IMR-90 (cell line): ENCODE measurements at regions not wholly inside any gene's neighbourhood (a gene's known extent, or its start where the extent isn't known, plus 50 kb on each side); places are given as distances from the start of the nearest gene placed in this dataset.

Source experiments
- ATAC-seq: fragments of 200-7000 bp; cut with Tn5 transposase; 2 replicates; pipeline ENCODE4 v1.9.1; 2020; ENCODE audit warnings: low read depth, mild to moderate bottlenecking, moderate library complexity
- BruUV-seq: library from RNA; stranded (reverse); fragments of 400-500 nt; replicated peaks from 2 replicates; lab custom pipeline; 2021; lab: Mats Ljungman, UMichigan
- CTCF ChIA-PET: fragments of 300-600 bp; formaldehyde crosslinking; extraction: SDS; loops from one replicate; lab custom pipeline; 2021; ENCODE audit warnings: antibody characterized with exemption; lab: Yijun Ruan, JAX
- POLR2A ChIA-PET: fragments of 300-600 bp; sonication (Branson Sonifier 250); formaldehyde crosslinking; loops from one replicate; lab custom pipeline; 2022; ENCODE audit warnings: antibody characterized with exemption; ENCODE audit not compliant: unreplicated experiment; lab: Charles Lee
- DNase-seq: peaks from one replicate; pipeline ENCODE4 v3.0.0; 2013
- H2AFZ ChIP-seq: replicated peaks from 2 replicates; pipeline ENCODE3; 2013; ENCODE audit warnings: low read length, mild to moderate bottlenecking; ENCODE audit not compliant: poor library complexity
- H2AK5ac ChIP-seq: 2 replicates; pipeline ENCODE4 v1.6.1; 2013; ENCODE audit warnings: low read depth, low read length, inconsistent platforms
- H2AK9ac ChIP-seq: replicated peaks from 2 replicates; pipeline ENCODE3; 2013; ENCODE audit warnings: mild to moderate bottlenecking, low read depth, low read length, moderate library complexity; ENCODE audit not compliant: poor library complexity
- H2BK120ac ChIP-seq: 2 replicates; pipeline ENCODE4 v1.6.1; 2013; ENCODE audit warnings: low read depth, low read length, inconsistent platforms
- H2BK15ac ChIP-seq: 3 replicates; pipeline ENCODE4 v1.6.1; 2013; ENCODE audit warnings: low read depth, low read length, inconsistent platforms
- H2BK20ac ChIP-seq: 2 replicates; pipeline ENCODE4 v1.6.1; 2013; ENCODE audit warnings: low read depth, mild to moderate bottlenecking, inconsistent platforms, low read length, moderate library complexity
- H2BK5ac ChIP-seq: 2 replicates; pipeline ENCODE4 v1.6.1; 2013; ENCODE audit warnings: mild to moderate bottlenecking, low read depth, low read length, inconsistent platforms; ENCODE audit not compliant: poor library complexity, severe bottlenecking
- H3K14ac ChIP-seq: replicated peaks from 2 replicates; pipeline ENCODE4 v1.6.1; 2013; ENCODE audit warnings: low read depth, low read length, inconsistent platforms
- H3K18ac ChIP-seq: 2 replicates; pipeline ENCODE4 v1.6.1; 2013; ENCODE audit warnings: low read depth, low read length, control low read depth
- H3K23ac ChIP-seq: 2 replicates; pipeline ENCODE4 v1.6.1; 2013; ENCODE audit warnings: low read depth, low read length, inconsistent platforms
- H3K27ac ChIP-seq: 2 replicates; pipeline ENCODE4 v1.5.1; 2013; ENCODE audit warnings: mild to moderate bottlenecking, control low read depth, low read length; ENCODE audit not compliant: insufficient read depth
- H3K27me3 ChIP-seq: 2 replicates; pipeline ENCODE4 v1.6.1; 2013; ENCODE audit warnings: low read length; ENCODE audit not compliant: control insufficient read depth, insufficient read depth
- H3K36me3 ChIP-seq: 2 replicates; pipeline ENCODE4 v1.6.1; 2013; ENCODE audit warnings: low read length, mixed read lengths; ENCODE audit not compliant: control insufficient read depth, insufficient read depth
- H3K4ac ChIP-seq: 2 replicates; pipeline ENCODE4 v1.6.1; 2013; ENCODE audit warnings: low read depth, low read length, inconsistent platforms
- H3K4me1 ChIP-seq: 2 replicates; pipeline ENCODE4 v1.6.1; 2013; ENCODE audit warnings: low read length, mixed read lengths; ENCODE audit not compliant: control insufficient read depth, insufficient read depth
- H3K4me2 ChIP-seq: 2 replicates; pipeline ENCODE4 v1.6.1; 2013; ENCODE audit warnings: low read depth, mild to moderate bottlenecking, control low read depth, low read length, moderate library complexity
- H3K4me3 ChIP-seq: 2 replicates; pipeline ENCODE4 v1.5.1; 2013; ENCODE audit warnings: low read depth, mild to moderate bottlenecking, control low read depth, low read length, moderate library complexity; ENCODE audit not compliant: insufficient read depth
- H3K56ac ChIP-seq: 2 replicates; pipeline ENCODE4 v1.6.1; 2013; ENCODE audit warnings: low read length, inconsistent platforms; ENCODE audit not compliant: insufficient read depth; ENCODE audit errors: extremely low read depth
- H3K79me1 ChIP-seq, 2 experiments: 2 replicates each; pipeline ENCODE4 v1.6.1; 2013; ENCODE audit warnings: low read length in 2 of 2, inconsistent platforms in 1 of 2, low read depth in 1 of 2
- H3K9ac ChIP-seq: 2 replicates; pipeline ENCODE4 v1.6.1; 2013; ENCODE audit warnings: low read depth, low read length, control low read depth
- H3K9me1 ChIP-seq: 2 replicates; pipeline ENCODE4 v1.6.1; 2013; ENCODE audit warnings: low read length, inconsistent platforms; ENCODE audit not compliant: insufficient read depth
- H3K9me3 ChIP-seq: 2 replicates; pipeline ENCODE4 v1.6.1; 2013; ENCODE audit warnings: low read length; ENCODE audit not compliant: control insufficient read depth, insufficient read depth
- H4K20me1 ChIP-seq: 2 replicates; pipeline ENCODE4 v1.6.1; 2013; ENCODE audit warnings: low read length, inconsistent platforms; ENCODE audit not compliant: insufficient read depth
- H4K5ac ChIP-seq: 2 replicates; pipeline ENCODE4 v1.6.1; 2013; ENCODE audit warnings: mild to moderate bottlenecking, low read depth, low read length, control low read depth
- H4K8ac ChIP-seq, 2 experiments: 2 replicates each; pipeline ENCODE4 v1.6.1; 2013; ENCODE audit warnings: low read depth in 2 of 2, low read length in 2 of 2, control low read depth in 1 of 2, inconsistent platforms in 1 of 2
- H4K91ac ChIP-seq: 2 replicates; pipeline ENCODE4 v1.6.1; 2013; ENCODE audit warnings: low read depth, low read length, inconsistent platforms; ENCODE audit not compliant: insufficient read depth
- CEBPB ChIP-seq: IDR thresholded peaks from 2 replicates; pipeline ENCODE4 v1.6.1; 2012; ENCODE audit warnings: low read depth, low read length, improper control_type of control experiment
- CHD1 ChIP-seq: IDR thresholded peaks from 2 replicates; pipeline ENCODE4 v1.6.1; 2012; ENCODE audit warnings: low read depth, low read length, improper control_type of control experiment
- MAFK ChIP-seq: IDR thresholded peaks from 2 replicates; pipeline ENCODE4 v1.6.1; 2012; ENCODE audit warnings: low read depth, low read length, improper control_type of control experiment
- MAZ ChIP-seq: IDR thresholded peaks from 2 replicates; pipeline ENCODE4 v1.6.1; 2012; ENCODE audit warnings: low read depth, mild to moderate bottlenecking, low read length, improper control_type of control experiment, moderate library complexity, borderline replicate concordance
- MXI1 ChIP-seq: IDR thresholded peaks from 2 replicates; pipeline ENCODE4 v1.6.1; 2012; ENCODE audit warnings: low read depth, mild to moderate bottlenecking, low read length, moderate library complexity, borderline replicate concordance
- NFE2L2 ChIP-seq: fragments of 150-350 bp; IDR thresholded peaks from 2 replicates; pipeline ENCODE4 v1.6.1; 2016; ENCODE audit warnings: low read depth, mild to moderate bottlenecking, low read length
- POLR2A ChIP-seq: IDR thresholded peaks from 2 replicates; pipeline ENCODE4 v1.6.1; 2012; ENCODE audit warnings: mild to moderate bottlenecking, low read depth, low read length
- RAD21 ChIP-seq: IDR thresholded peaks from 2 replicates; pipeline ENCODE4 v1.6.1; 2012; ENCODE audit warnings: low read length, improper control_type of control experiment
- RCOR1 ChIP-seq: IDR thresholded peaks from 2 replicates; pipeline ENCODE4 v1.6.1; 2012; ENCODE audit warnings: mild to moderate bottlenecking, low read length, improper control_type of control experiment; ENCODE audit not compliant: insufficient replicate concordance
- RFX5 ChIP-seq: IDR thresholded peaks from 2 replicates; pipeline ENCODE4 v1.8.0; 2012; ENCODE audit warnings: low read depth, mild to moderate bottlenecking, low read length, moderate library complexity
- WGBS, 2 experiments: methylation state at CpG; one replicate each; pipeline versions ENCODE4 v1.1.5 to v1.1.7; 2013; ENCODE audit warnings: missing lambda C conversion rate in 2 of 2; ENCODE audit not compliant: insufficient read length in 1 of 2; ENCODE audit errors: extremely low coverage in 2 of 2; 5-methylcytosine and 5-hydroxymethylcytosine counted together
- dilution Hi-C: fragments of 300-500 bp; cut with HindIII; formaldehyde crosslinking; loops from one replicate; pipeline ENCODE4 v1.14.3; 2018; ENCODE audit warnings: low sequenced_read_pairs; ENCODE audit not compliant: unreplicated experiment
- in situ Hi-C: fragments of 300-500 bp; cut with MboI; formaldehyde crosslinking; loops from 3 replicates; pipeline ENCODE4 v1.14.3; 2019; ENCODE audit warnings: low sequenced_read_pairs, inconsistent platforms, mixed read lengths
- intact Hi-C: fragments of 100-400 bp; cut with micrococcal nuclease; formaldehyde crosslinking; loops from 2 replicates; pipeline ENCODE4 v1.10.0; 2022
- TF ChIP-seq, protein P1 (sequence below): fragments of 150-350 bp; IDR thresholded peaks from 2 replicates; pipeline ENCODE4 v1.6.1; 2017; ENCODE audit warnings: mild to moderate bottlenecking, antibody characterized with exemption, low read length, low read depth
- TF ChIP-seq, protein P2 (sequence below): fragments of 150-350 bp; IDR thresholded peaks from 2 replicates; pipeline ENCODE4 v1.6.1; 2016; ENCODE audit warnings: low read depth, mild to moderate bottlenecking, low read length, moderate library complexity, borderline replicate concordance

DNA sequence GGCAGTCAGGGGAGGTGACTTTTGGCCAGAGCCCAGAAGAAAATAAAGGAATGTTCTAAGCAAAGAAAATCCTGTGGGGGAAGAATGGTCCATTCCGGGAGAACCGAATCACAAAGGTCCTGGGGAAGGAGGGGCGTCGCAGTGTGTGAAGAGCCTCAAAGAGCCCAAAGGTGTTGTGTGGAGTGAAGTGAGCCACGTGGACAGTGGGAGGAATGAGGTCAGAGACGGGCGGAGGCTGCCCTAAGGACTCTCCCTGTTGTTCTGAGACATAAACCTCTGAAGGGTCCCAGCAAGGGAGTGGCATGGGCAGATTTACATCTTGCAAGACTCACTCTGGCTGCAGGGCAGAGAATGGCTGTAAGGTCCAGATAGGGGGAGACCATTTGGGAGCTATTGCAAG, 91.3 kb upstream of the SEC11C start:
- H3K36me3 ChIP-seq: no peaks in the 10 kb centered on the region
- no peak overlapping the region for H3K56ac ChIP-seq
- TF ChIP-seq POLR2A (no peak), NFE2L2 (no peak), MAFK (no peak), CHD1 (no peak), RAD21 (no peak), MXI1 (no peak), CEBPB (no peak), RFX5 (no peak), MAZ (no peak), RCOR1 (no peak)
- TF ChIP-seq, protein P1, sequence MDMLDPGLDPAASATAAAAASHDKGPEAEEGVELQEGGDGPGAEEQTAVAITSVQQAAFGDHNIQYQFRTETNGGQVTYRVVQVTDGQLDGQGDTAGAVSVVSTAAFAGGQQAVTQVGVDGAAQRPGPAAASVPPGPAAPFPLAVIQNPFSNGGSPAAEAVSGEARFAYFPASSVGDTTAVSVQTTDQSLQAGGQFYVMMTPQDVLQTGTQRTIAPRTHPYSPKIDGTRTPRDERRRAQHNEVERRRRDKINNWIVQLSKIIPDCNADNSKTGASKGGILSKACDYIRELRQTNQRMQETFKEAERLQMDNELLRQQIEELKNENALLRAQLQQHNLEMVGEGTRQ: no peak
- TF ChIP-seq, protein P2, sequence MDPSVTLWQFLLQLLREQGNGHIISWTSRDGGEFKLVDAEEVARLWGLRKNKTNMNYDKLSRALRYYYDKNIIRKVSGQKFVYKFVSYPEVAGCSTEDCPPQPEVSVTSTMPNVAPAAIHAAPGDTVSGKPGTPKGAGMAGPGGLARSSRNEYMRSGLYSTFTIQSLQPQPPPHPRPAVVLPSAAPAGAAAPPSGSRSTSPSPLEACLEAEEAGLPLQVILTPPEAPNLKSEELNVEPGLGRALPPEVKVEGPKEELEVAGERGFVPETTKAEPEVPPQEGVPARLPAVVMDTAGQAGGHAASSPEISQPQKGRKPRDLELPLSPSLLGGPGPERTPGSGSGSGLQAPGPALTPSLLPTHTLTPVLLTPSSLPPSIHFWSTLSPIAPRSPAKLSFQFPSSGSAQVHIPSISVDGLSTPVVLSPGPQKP: no peak
- no peak overlapping the region for H2BK15ac ChIP-seq
- in situ Hi-C loops (no loop called here), dilution Hi-C loops (no loop called here), intact Hi-C loops (no loop called here)
- ChIA-PET POLR2A (no interaction called here), CTCF (no interaction called here)
- H3K9ac ChIP-seq: no peak overlapping the region
- H3K79me1 ChIP-seq: no peaks in the 10 kb centered on the region
- no peak overlapping the region for H4K91ac ChIP-seq
- H2AK5ac ChIP-seq: no peak overlapping the region
- no peak overlapping the region for H4K8ac ChIP-seq
- no peak overlapping the region for H2AFZ ChIP-seq
- ATAC-seq (no peak), DNase-seq (no peak)
- no peak overlapping the region for H3K18ac ChIP-seq
- H4K20me1 ChIP-seq: no peaks in the 10 kb centered on the region
- no CpG with 5 or more reads among the region's 7 CpGs for WGBS, 2 experiments
- no peak overlapping the region for H2BK20ac ChIP-seq
- H3K4me3 ChIP-seq: no peak overlapping the region
- no TSS peak for BruUV-seq
- no peak overlapping the region for H3K4ac ChIP-seq
- no peak overlapping the region for H3K4me2 ChIP-seq
- no peak overlapping the region for H2BK5ac ChIP-seq
- no peak overlapping the region for H2AK9ac ChIP-seq
- no peak overlapping the region for H3K14ac ChIP-seq
- H3K4me1 ChIP-seq: peaks cover 2% of the 10 kb centered on the region; the same call in 1 of the 2 replicates
- no peak overlapping the region for H3K23ac ChIP-seq
- H3K9me1 ChIP-seq: no peaks in the 10 kb centered on the region
- no peak overlapping the region for H2BK120ac ChIP-seq
- H4K5ac ChIP-seq: no peak overlapping the region
- H3K27me3 ChIP-seq: peaks cover 11% of the 10 kb centered on the region
- H3K9me3 ChIP-seq: no peaks in the 10 kb centered on the region
- no peak overlapping the region for H3K27ac ChIP-seq
